ENCODE measurements at regions not wholly inside any gene's neighbourhood (a gene's known extent, or its start where the extent isn't known, plus 50 kb on each side); places are given as distances from the start of the nearest gene placed in this dataset.

- Mint-ChIP-seq H3K27ac (no peak overlapping the region), H3K36me3 (ENCODE audit: low read depth) (no peaks in the 10 kb centered on the region), H3K4me1 (peaks cover 2% of the 10 kb centered on the region), H3K27me3 (peaks cover 15% of the 10 kb centered on the region), H3K4me3 (no peak overlapping the region)
- no peaks in the 10 kb centered on the region for H3K9me3 ChIP-seq (ENCODE audit: control insufficient read depth, low read length, poor library complexity, severe bottlenecking)
- no peak for ATAC-seq
- no peak for DNase-seq
Observed at GRCh38 chr3:194840661-194841514, 155.2 kb downstream of the FAM43A start.

GRCh38 chr3:194841515-194841841, 155.8 kb downstream of the FAM43A start:
- DNase-seq (no peak), ATAC-seq (no peak)
- no peaks in the 10 kb centered on the region for H3K9me3 ChIP-seq (ENCODE audit: control insufficient read depth, low read length, poor library complexity, severe bottlenecking)
- Mint-ChIP-seq H3K4me3 (no peak overlapping the region), H3K4me1 (peaks cover 2% of the 10 kb centered on the region), H3K27me3 (peaks cover 9% of the 10 kb centered on the region), H3K36me3 (ENCODE audit: low read depth) (no peaks in the 10 kb centered on the region), H3K27ac (no peak overlapping the region)

- peaks cover 2% of the 10 kb centered on the region for H3K4me1 Mint-ChIP-seq
- DNase-seq (no peak), ATAC-seq (no peak)
- H3K27ac Mint-ChIP-seq, result no peak overlapping the region
- H3K4me3 Mint-ChIP-seq, result no peak overlapping the region
- peaks cover 6% of the 10 kb centered on the region for H3K27me3 Mint-ChIP-seq
- no peaks in the 10 kb centered on the region for H3K9me3 ChIP-seq (ENCODE audit: control insufficient read depth, low read length, poor library complexity, severe bottlenecking)
- H3K36me3 Mint-ChIP-seq (ENCODE audit: low read depth), result no peaks in the 10 kb centered on the region
Observed at GRCh38 chr3:194843556-194843955, 157.9 kb downstream of the FAM43A start.

GRCh38 chr3:194844046-194844445, 158.4 kb downstream of the FAM43A start:
- no peaks in the 10 kb centered on the region for H3K9me3 ChIP-seq (ENCODE audit: control insufficient read depth, low read length, poor library complexity, severe bottlenecking)
- ATAC-seq (no peak), DNase-seq (no peak)
- Mint-ChIP-seq H3K4me3 (no peak overlapping the region), H3K27me3 (peaks cover 6% of the 10 kb centered on the region), H3K36me3 (ENCODE audit: low read depth) (no peaks in the 10 kb centered on the region), H3K4me1 (peaks cover 2% of the 10 kb centered on the region), H3K27ac (no peak overlapping the region)

- no peaks in the 10 kb centered on the region for H3K4me1 Mint-ChIP-seq
- no peaks in the 10 kb centered on the region for H3K9me3 ChIP-seq (ENCODE audit: control insufficient read depth, low read length, poor library complexity, severe bottlenecking)
- H3K36me3 Mint-ChIP-seq (ENCODE audit: low read depth), result no peaks in the 10 kb centered on the region
- no peak overlapping the region for H3K4me3 Mint-ChIP-seq
- peaks cover 4% of the 10 kb centered on the region for H3K27me3 Mint-ChIP-seq
- H3K27ac Mint-ChIP-seq, result no peak overlapping the region
- DNase-seq (no peak), ATAC-seq (no peak)
Observed at GRCh38 chr3:194849166-194849875, 163.6 kb downstream of the FAM43A start.

- Mint-ChIP-seq H3K27ac (no peak overlapping the region), H3K27me3 (peaks cover 10% of the 10 kb centered on the region), H3K4me1 (peaks cover 4% of the 10 kb centered on the region), H3K4me3 (no peak overlapping the region), H3K36me3 (ENCODE audit: low read depth) (no peaks in the 10 kb centered on the region)
- no peak for ATAC-seq
- H3K9me3 ChIP-seq (ENCODE audit: control insufficient read depth, low read length, poor library complexity, severe bottlenecking), result no peaks in the 10 kb centered on the region
- DNase-seq, result no peak
Observed at GRCh38 chr3:194851254-194851653, 165.6 kb downstream of the FAM43A start.

GRCh38 chr3:194851941-194852340, 166.3 kb downstream of the FAM43A start:
- DNase-seq (no peak), ATAC-seq (no peak)
- peaks cover 11% of the 10 kb centered on the region for H3K27me3 Mint-ChIP-seq
- H3K4me3 Mint-ChIP-seq, result no peak overlapping the region
- peaks cover 4% of the 10 kb centered on the region for H3K4me1 Mint-ChIP-seq
- no peaks in the 10 kb centered on the region for H3K36me3 Mint-ChIP-seq (ENCODE audit: low read depth)
- H3K9me3 ChIP-seq (ENCODE audit: control insufficient read depth, low read length, poor library complexity, severe bottlenecking), result no peaks in the 10 kb centered on the region
- no peak overlapping the region for H3K27ac Mint-ChIP-seq

- Mint-ChIP-seq H3K4me1 (peaks cover 4% of the 10 kb centered on the region), H3K36me3 (ENCODE audit: low read depth) (no peaks in the 10 kb centered on the region), H3K4me3 (no peak overlapping the region)
Observed at GRCh38 chr3:194852345-194852744, 166.7 kb downstream of the FAM43A start.

GRCh38 chr3:194852831-194853508, 167.3 kb downstream of the FAM43A start:
- no peak overlapping the region for H3K4me3 Mint-ChIP-seq
- ATAC-seq (no peak), DNase-seq (no peak)
- no peaks in the 10 kb centered on the region for H3K36me3 Mint-ChIP-seq (ENCODE audit: low read depth)
- H3K27me3 Mint-ChIP-seq, result peaks cover 18% of the 10 kb centered on the region
- no peak overlapping the region for H3K27ac Mint-ChIP-seq
- H3K9me3 ChIP-seq (ENCODE audit: control insufficient read depth, low read length, poor library complexity, severe bottlenecking), result no peaks in the 10 kb centered on the region
- peaks cover 4% of the 10 kb centered on the region for H3K4me1 Mint-ChIP-seq

More at GRCh38 chr3:194852345-194852744, 166.7 kb downstream of the FAM43A start:
- H3K9me3 ChIP-seq (ENCODE audit: control insufficient read depth, low read length, poor library complexity, severe bottlenecking), result no peaks in the 10 kb centered on the region
- DNase-seq (no peak), ATAC-seq (no peak)
- Mint-ChIP-seq H3K27ac (no peak overlapping the region), H3K27me3 (peaks cover 15% of the 10 kb centered on the region)

GRCh38 chr3:194854206-194854605, 168.5 kb downstream of the FAM43A start:
- peaks cover 18% of the 10 kb centered on the region for H3K27me3 Mint-ChIP-seq
- no peak for ATAC-seq
- no peaks in the 10 kb centered on the region for H3K36me3 Mint-ChIP-seq (ENCODE audit: low read depth)
- H3K4me3 Mint-ChIP-seq, result no peak overlapping the region
- H3K4me1 Mint-ChIP-seq, result peaks cover 4% of the 10 kb centered on the region
- no peak overlapping the region for H3K27ac Mint-ChIP-seq
- DNase-seq, result no peak
- H3K9me3 ChIP-seq (ENCODE audit: control insufficient read depth, low read length, poor library complexity, severe bottlenecking), result no peaks in the 10 kb centered on the region

- H3K4me1 Mint-ChIP-seq, result peaks cover 4% of the 10 kb centered on the region
- ATAC-seq, result no peak
- no peak overlapping the region for H3K4me3 Mint-ChIP-seq
- no peaks in the 10 kb centered on the region for H3K9me3 ChIP-seq (ENCODE audit: control insufficient read depth, low read length, poor library complexity, severe bottlenecking)
- no peaks in the 10 kb centered on the region for H3K36me3 Mint-ChIP-seq (ENCODE audit: low read depth)
- peaks cover 18% of the 10 kb centered on the region for H3K27me3 Mint-ChIP-seq
- no peak for DNase-seq
- H3K27ac Mint-ChIP-seq, result no peak overlapping the region
Observed at GRCh38 chr3:194854659-194855390, 169.1 kb downstream of the FAM43A start.

GRCh38 chr3:194856296-194856695, 170.6 kb downstream of the FAM43A start:
- Mint-ChIP-seq H3K27me3 (peaks cover 18% of the 10 kb centered on the region), H3K27ac (no peak overlapping the region), H3K4me1 (peaks cover 4% of the 10 kb centered on the region), H3K36me3 (ENCODE audit: low read depth) (no peaks in the 10 kb centered on the region), H3K4me3 (no peak overlapping the region)
- DNase-seq, result no peak
- no peaks in the 10 kb centered on the region for H3K9me3 ChIP-seq (ENCODE audit: control insufficient read depth, low read length, poor library complexity, severe bottlenecking)
- ATAC-seq, result no peak
